Motor neuron (in vitro differentiated cells): ENCODE measurements at regions not wholly inside any gene's neighbourhood (a gene's known extent, or its start where the extent isn't known, plus 50 kb on each side); places are given as distances from the start of the nearest gene placed in this dataset.

Source experiments
- ATAC-seq, 8 experiments: fragments of 200-7000 bp; cut with Tn5 transposase; replicated peaks in 6 of 8; 2 replicates each; pipeline ENCODE4 v1.8.0; 2021; ENCODE audit warnings: mild to moderate bottlenecking in 8 of 8, moderate library complexity in 8 of 8
- H3K27ac ChIP-seq, 2 donors: fragments of 250-450 bp; sonication (Bioruptor Pico); 2 replicates each; pipeline ENCODE4 v1.9.0; 2021; ENCODE audit warnings: antibody characterized with exemption in 2 of 2, mild to moderate bottlenecking in 2 of 2, moderate library complexity in 1 of 2
- H3K4me1 ChIP-seq, 2 donors: fragments of 250-450 bp; sonication (Bioruptor Pico); replicated peaks in 1 of 2; 2 replicates each; pipeline ENCODE4 v1.6.1; 2021; ENCODE audit warnings: antibody characterized with exemption in 2 of 2, mild to moderate bottlenecking in 2 of 2, moderate library complexity in 1 of 2
- H3K4me3 ChIP-seq, 5 donors: fragments of 250-450 bp; sonication (Bioruptor Pico); 2 replicates each; pipeline ENCODE4 v1.9.0; 2021; ENCODE audit warnings: antibody characterized with exemption in 5 of 5, mild to moderate bottlenecking in 5 of 5, moderate library complexity in 4 of 5
- WGBS, 10 experiments: fragments of 450-650 bp; shearing (Covaris generic); methylation state at CpG; one replicate each; pipeline ENCODE4 v1.0.0; 2022; 5-methylcytosine and 5-hydroxymethylcytosine counted together
- in situ Hi-C, 9 experiments: fragments of 400-800 bp; cut with MboI; loops; one replicate each; pipeline ENCODE4 v1.15.0; 2021; ENCODE audit warnings: low sequenced_read_pairs in 9 of 9, low pct_unique_long_range_greater_than_20kb in 2 of 9; ENCODE audit not compliant: unreplicated experiment in 9 of 9

GRCh38 chr10:78358351-78358750, 324.7 kb downstream of the RPS24 start:
- in situ Hi-C loops, result no loop called here
- peaks cover 62 to 69% of the 10 kb centered on the region in 2 donors for H3K4me1 ChIP-seq
- WGBS, 10 experiments, result 0 to 86% (median 80%) methylated on average over 1 to 3 of the region's 5 CpGs; no CpG with 5 or more reads in 3 of the 10 experiments
- peak overlapping the region; percentile 91 to 97 for H3K27ac ChIP-seq
- H3K4me3 ChIP-seq, result no peak overlapping the region
- no peak for ATAC-seq

GRCh38 chr10:78358982-78359381, 325.3 kb downstream of the RPS24 start:
- Histone ChIP-seq H3K4me3 (no peak overlapping the region), H3K4me1 (peaks cover 57 to 64% of the 10 kb centered on the region in 2 donors), H3K27ac (peak overlapping the region; percentile 91 to 97)
- in situ Hi-C loops, result no loop called here
- 40 to 90% methylated on average over 1 to 4 of the region's 5 CpGs; no CpG with 5 or more reads in 8 of the 10 experiments for WGBS, 10 experiments
- ATAC-seq, result no peak

- H3K4me3 ChIP-seq, result no peak overlapping the region
- ATAC-seq, result peak in 5 of 8 experiments; percentile 16 to 49 (median 23)
- peaks cover 57 to 65% of the 10 kb centered on the region in 2 donors for H3K4me1 ChIP-seq
- WGBS, 10 experiments, result 0 to 100% methylated on average over 1 to 2 of the region's 9 CpGs; no CpG with 5 or more reads in 8 of the 10 experiments
- peak overlapping the region; percentile 91 to 97 for H3K27ac ChIP-seq
- in situ Hi-C loops, result no loop called here
Observed at GRCh38 chr10:78359640-78360091, 326.0 kb downstream of the RPS24 start.

- no peak overlapping the region for H3K4me3 ChIP-seq
- in situ Hi-C loops, result no loop called here
- peak overlapping the region in 1 of 2 donors; percentile 97 for H3K27ac ChIP-seq
- no peak for ATAC-seq
- 60 to 100% (median 94%) methylated on average over 1 to 5 of the region's 6 CpGs; no CpG with 5 or more reads in 2 of the 10 experiments for WGBS, 10 experiments
- peaks cover 61 to 68% of the 10 kb centered on the region in 2 donors for H3K4me1 ChIP-seq
Observed at GRCh38 chr10:78360284-78360683, 326.6 kb downstream of the RPS24 start.

GRCh38 chr10:78361031-78361430, 327.4 kb downstream of the RPS24 start:
- Histone ChIP-seq H3K4me1 (peaks cover 61 to 68% of the 10 kb centered on the region in 2 donors), H3K4me3 (no peak overlapping the region), H3K27ac (no peak overlapping the region)
- in situ Hi-C loops, result no loop called here
- WGBS, 10 experiments, result 69% methylated on average over 3 of the region's 3 CpGs; no CpG with 5 or more reads in 9 of the 10 experiments
- ATAC-seq, result no peak

GRCh38 chr10:78362406-78363022, 328.9 kb downstream of the RPS24 start:
- 60 to 90% (median 85%) methylated on average over 1 to 6 of the region's 10 CpGs; no CpG with 5 or more reads in 4 of the 10 experiments for WGBS, 10 experiments
- Histone ChIP-seq H3K27ac (no peak overlapping the region), H3K4me3 (no peak overlapping the region), H3K4me1 (peaks cover 61 to 68% of the 10 kb centered on the region in 2 donors)
- in situ Hi-C loops, result no loop called here
- ATAC-seq, result peak in 3 of 8 experiments; percentile 41 to 60 (median 48)

- no peak for ATAC-seq
- Histone ChIP-seq H3K4me1 (peaks cover 57 to 64% of the 10 kb centered on the region in 2 donors), H3K27ac (no peak overlapping the region), H3K4me3 (no peak overlapping the region)
- WGBS, 10 experiments, result 80 to 100% (median 94%) methylated on average over 1 to 2 of the region's 4 CpGs; no CpG with 5 or more reads in 5 of the 10 experiments
- in situ Hi-C loops, result no loop called here
Observed at GRCh38 chr10:78363190-78363589, 329.5 kb downstream of the RPS24 start.

- in situ Hi-C loops, result no loop called here
- H3K4me1 ChIP-seq, result peaks cover 42 to 43% of the 10 kb centered on the region in 2 donors
- 40 to 80% (median 60%) methylated on average over 1 to 2 of the region's 4 CpGs; no CpG with 5 or more reads in 5 of the 10 experiments for WGBS, 10 experiments
- H3K4me3 ChIP-seq, result no peak overlapping the region
- peak in 5 of 8 experiments; percentile 73 to 87 (median 80) for ATAC-seq
- peak overlapping the region; percentile 11 to 82 for H3K27ac ChIP-seq
Observed at GRCh38 chr10:78365694-78366093, 332.0 kb downstream of the RPS24 start.

GRCh38 chr10:78366663-78367411, 333.2 kb downstream of the RPS24 start:
- in situ Hi-C loops, result no loop called here
- 40 to 100% (median 70%) methylated on average over 1 to 6 of the region's 15 CpGs; no CpG with 5 or more reads in 1 of the 10 experiments for WGBS, 10 experiments
- no peak for ATAC-seq
- Histone ChIP-seq H3K27ac (peak overlapping the region in 1 of 2 donors; percentile 14), H3K4me1 (peaks cover 50 to 53% of the 10 kb centered on the region in 2 donors), H3K4me3 (no peak overlapping the region)

- no peak overlapping the region for H3K27ac ChIP-seq
- in situ Hi-C loops, result no loop called here
- 100% methylated on average over 1 of the region's 2 CpGs; no CpG with 5 or more reads in 9 of the 10 experiments for WGBS, 10 experiments
- H3K4me3 ChIP-seq, result no peak overlapping the region
- peaks cover 56 to 59% of the 10 kb centered on the region in 2 donors for H3K4me1 ChIP-seq
- no peak for ATAC-seq
Observed at GRCh38 chr10:78367751-78368150, 334.1 kb downstream of the RPS24 start.

- peak in 6 of 8 experiments; percentile 47 to 86 (median 76) for ATAC-seq
- H3K4me1 ChIP-seq, result peaks cover 56 to 62% of the 10 kb centered on the region in 2 donors
- 0 to 71% (median 45%) methylated on average over 1 to 3 of the region's 4 CpGs; no CpG with 5 or more reads in 1 of the 10 experiments for WGBS, 10 experiments
- in situ Hi-C loops, result no loop called here
- H3K27ac ChIP-seq, result peak overlapping the region; percentile 24 to 71
- H3K4me3 ChIP-seq, result no peak overlapping the region
Observed at GRCh38 chr10:78371136-78371535, 337.5 kb downstream of the RPS24 start.

GRCh38 chr10:78372806-78373205, 339.1 kb downstream of the RPS24 start:
- ATAC-seq, result no peak

More at GRCh38 chr10:78372806-78373205, 339.1 kb downstream of the RPS24 start:
- in situ Hi-C loops, result no loop called here
- Histone ChIP-seq H3K27ac (peak overlapping the region in 1 of 2 donors; percentile 71), H3K4me3 (no peak overlapping the region), H3K4me1 (peaks cover 56 to 61% of the 10 kb centered on the region in 2 donors)
- WGBS, 10 experiments, result 60 to 91% (median 72%) methylated on average over 1 to 4 of the region's 6 CpGs; no CpG with 5 or more reads in 5 of the 10 experiments
